Liver (tissue), 3 donors: ENCODE measurements at regions not wholly inside any gene's neighbourhood (a gene's known extent, or its start where the extent isn't known, plus 50 kb on each side); places are given as distances from the start of the nearest gene placed in this dataset.

Experiments used
- EGR1 ChIP-seq, 2 donors: IDR thresholded peaks; 2 replicates each; pipeline ENCODE4 v1.6.1; 2016 to 2018; ENCODE audit warnings: antibody characterized with exemption in 2 of 2, low read depth in 2 of 2
- FOXA1 ChIP-seq: IDR thresholded peaks from 2 replicates; pipeline ENCODE4 v1.6.1; 2016; ENCODE audit warnings: antibody characterized with exemption
- GABPA ChIP-seq, 2 donors: IDR thresholded peaks in 1 of 2; conservative IDR thresholded peaks in 1 of 2; 2 replicates each; pipeline ENCODE4 v1.6.1; 2016; ENCODE audit warnings: antibody characterized with exemption in 2 of 2, mild to moderate bottlenecking in 1 of 2, moderate library complexity in 1 of 2
- JUND ChIP-seq, 2 donors: IDR thresholded peaks; 2 replicates each; pipeline ENCODE4 v1.6.1; 2016; ENCODE audit warnings: antibody characterized with exemption in 2 of 2
- RAD21 ChIP-seq, 2 donors: IDR thresholded peaks; 2 replicates each; pipeline ENCODE4 v1.6.1; 2016; ENCODE audit warnings: antibody characterized with exemption in 2 of 2, mild to moderate bottlenecking in 2 of 2
- REST ChIP-seq: IDR thresholded peaks from 2 replicates; pipeline ENCODE4 v1.6.1; 2016; ENCODE audit warnings: antibody characterized with exemption, mild to moderate bottlenecking
- RXRA ChIP-seq, 2 donors: IDR thresholded peaks; 2 replicates each; pipeline ENCODE4 v1.6.1; 2017 to 2018; ENCODE audit warnings: antibody characterized with exemption in 2 of 2, mild to moderate bottlenecking in 1 of 2
- SP1 ChIP-seq: IDR thresholded peaks from 2 replicates; pipeline ENCODE4 v1.6.1; 2018; ENCODE audit warnings: antibody characterized with exemption, mild to moderate bottlenecking
- TAF1 ChIP-seq: conservative IDR thresholded peaks from 2 replicates; pipeline ENCODE4 v1.6.1; 2016; ENCODE audit warnings: antibody characterized with exemption, mild to moderate bottlenecking
- YY1 ChIP-seq: IDR thresholded peaks from 2 replicates; pipeline ENCODE4 v1.6.1; 2016; ENCODE audit warnings: antibody characterized with exemption, mild to moderate bottlenecking
- TF ChIP-seq, protein P1 (sequence below): fragments of 150-350 bp; IDR thresholded peaks from 2 replicates; pipeline ENCODE4 v1.5.1; 2017; ENCODE audit warnings: improper control_type of control experiment, low read depth, low read length; ENCODE audit not compliant: missing input control
- TF ChIP-seq, protein P2 (sequence below): IDR thresholded peaks from 2 replicates; pipeline ENCODE4 v1.6.1; 2016; ENCODE audit warnings: antibody characterized with exemption
- TF ChIP-seq, protein P3 (sequence below): IDR thresholded peaks from 2 replicates; pipeline ENCODE4 v1.6.1; 2016; ENCODE audit warnings: antibody characterized with exemption
- donor health status: healthy.
- donor health status: healthy.

DNA sequence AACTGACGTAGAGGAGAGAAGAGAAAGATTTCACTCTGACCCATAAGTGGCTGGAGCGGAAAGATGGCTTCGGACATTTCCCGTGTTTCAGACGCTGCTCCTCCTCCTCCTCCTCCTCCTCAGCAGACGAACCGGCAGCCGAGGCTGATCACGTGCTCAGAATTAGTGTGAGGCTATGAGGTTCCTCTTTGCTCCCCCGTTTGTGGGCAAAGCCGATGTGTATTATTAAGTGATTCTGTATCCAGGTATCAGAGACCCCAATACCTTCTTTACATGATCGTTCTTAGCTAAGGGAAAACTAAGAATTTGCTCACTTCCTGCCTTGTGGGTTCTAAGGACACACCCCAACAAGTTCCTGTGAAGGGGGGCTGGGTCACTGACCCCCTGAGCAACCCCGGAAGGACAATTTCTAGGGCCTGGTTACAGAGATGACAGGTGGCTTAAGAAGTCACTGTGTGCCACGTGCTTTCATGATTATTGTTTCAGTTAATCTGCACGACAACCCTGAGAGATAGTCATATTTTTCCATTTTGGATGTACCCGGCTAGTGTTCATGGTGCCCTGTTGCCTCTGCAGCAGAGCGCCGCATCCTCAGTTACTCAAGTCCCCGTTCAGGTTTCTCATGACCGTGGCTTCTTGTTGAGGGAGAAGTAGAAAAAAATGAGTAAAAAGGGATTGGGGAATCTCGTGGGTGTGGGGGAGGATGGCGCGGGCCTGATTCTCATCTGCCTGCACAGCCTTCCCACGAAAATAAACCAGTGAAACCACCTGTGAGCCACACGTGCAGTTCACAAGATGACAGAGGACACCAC, 671.8 kb downstream of the QKI start:
- TF ChIP-seq, protein P1, sequence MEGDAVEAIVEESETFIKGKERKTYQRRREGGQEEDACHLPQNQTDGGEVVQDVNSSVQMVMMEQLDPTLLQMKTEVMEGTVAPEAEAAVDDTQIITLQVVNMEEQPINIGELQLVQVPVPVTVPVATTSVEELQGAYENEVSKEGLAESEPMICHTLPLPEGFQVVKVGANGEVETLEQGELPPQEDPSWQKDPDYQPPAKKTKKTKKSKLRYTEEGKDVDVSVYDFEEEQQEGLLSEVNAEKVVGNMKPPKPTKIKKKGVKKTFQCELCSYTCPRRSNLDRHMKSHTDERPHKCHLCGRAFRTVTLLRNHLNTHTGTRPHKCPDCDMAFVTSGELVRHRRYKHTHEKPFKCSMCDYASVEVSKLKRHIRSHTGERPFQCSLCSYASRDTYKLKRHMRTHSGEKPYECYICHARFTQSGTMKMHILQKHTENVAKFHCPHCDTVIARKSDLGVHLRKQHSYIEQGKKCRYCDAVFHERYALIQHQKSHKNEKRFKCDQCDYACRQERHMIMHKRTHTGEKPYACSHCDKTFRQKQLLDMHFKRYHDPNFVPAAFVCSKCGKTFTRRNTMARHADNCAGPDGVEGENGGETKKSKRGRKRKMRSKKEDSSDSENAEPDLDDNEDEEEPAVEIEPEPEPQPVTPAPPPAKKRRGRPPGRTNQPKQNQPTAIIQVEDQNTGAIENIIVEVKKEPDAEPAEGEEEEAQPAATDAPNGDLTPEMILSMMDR = no peak
- TF ChIP-seq, protein P2, sequence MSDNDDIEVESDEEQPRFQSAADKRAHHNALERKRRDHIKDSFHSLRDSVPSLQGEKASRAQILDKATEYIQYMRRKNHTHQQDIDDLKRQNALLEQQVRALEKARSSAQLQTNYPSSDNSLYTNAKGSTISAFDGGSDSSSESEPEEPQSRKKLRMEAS = no peak
- TF ChIP-seq YY1 = no peak
- TF ChIP-seq, protein P3, sequence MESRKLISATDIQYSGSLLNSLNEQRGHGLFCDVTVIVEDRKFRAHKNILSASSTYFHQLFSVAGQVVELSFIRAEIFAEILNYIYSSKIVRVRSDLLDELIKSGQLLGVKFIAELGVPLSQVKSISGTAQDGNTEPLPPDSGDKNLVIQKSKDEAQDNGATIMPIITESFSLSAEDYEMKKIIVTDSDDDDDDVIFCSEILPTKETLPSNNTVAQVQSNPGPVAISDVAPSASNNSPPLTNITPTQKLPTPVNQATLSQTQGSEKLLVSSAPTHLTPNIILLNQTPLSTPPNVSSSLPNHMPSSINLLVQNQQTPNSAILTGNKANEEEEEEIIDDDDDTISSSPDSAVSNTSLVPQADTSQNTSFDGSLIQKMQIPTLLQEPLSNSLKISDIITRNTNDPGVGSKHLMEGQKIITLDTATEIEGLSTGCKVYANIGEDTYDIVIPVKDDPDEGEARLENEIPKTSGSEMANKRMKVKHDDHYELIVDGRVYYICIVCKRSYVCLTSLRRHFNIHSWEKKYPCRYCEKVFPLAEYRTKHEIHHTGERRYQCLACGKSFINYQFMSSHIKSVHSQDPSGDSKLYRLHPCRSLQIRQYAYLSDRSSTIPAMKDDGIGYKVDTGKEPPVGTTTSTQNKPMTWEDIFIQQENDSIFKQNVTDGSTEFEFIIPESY = no peak
- no peak for TF ChIP-seq SP1
- no peak for TF ChIP-seq EGR1 (IDR thresholded peaks at IDR 0.05; ENCODE audit: low read depth in 2 of 2)
- TF ChIP-seq FOXA1 = no peak
- TF ChIP-seq TAF1 = no peak
- TF ChIP-seq RXRA (IDR thresholded peaks at IDR 0.05) = no peak
- no peak for TF ChIP-seq REST
- no peak for TF ChIP-seq JUND (IDR thresholded peaks at IDR 0.05)
- TF ChIP-seq RAD21 (IDR thresholded peaks at IDR 0.05) = no peak
- no peak for TF ChIP-seq GABPA (IDR thresholded peaks at IDR 0.05 in 1 of 2, conservative IDR thresholded peaks at IDR 0.05 in 1 of 2)
